B cell (primary cell): ENCODE measurements at regions not wholly inside any gene's neighbourhood (a gene's known extent, or its start where the extent isn't known, plus 50 kb on each side); places are given as distances from the start of the nearest gene placed in this dataset.

Experiments used
- ATAC-seq: fragments of 200-7000 bp; cut with Tn5 transposase; one replicate; pipeline ENCODE4 v1.10.0; 2021; ENCODE audit warnings: low read depth, mild to moderate bottlenecking, moderate number of reproducible peaks, moderate library complexity
- CTCF ChIA-PET: fragments of 350-600 bp; sonication (Branson Sonifier 250); formaldehyde crosslinking; loops from one replicate; lab custom pipeline; 2021; ENCODE audit warnings: antibody characterized with exemption, inconsistent platforms; lab: Charles Lee
- POLR2A ChIA-PET: fragments of 350-600 bp; sonication (Branson Sonifier 250); formaldehyde crosslinking; loops from one replicate; lab custom pipeline; 2021; ENCODE audit warnings: antibody characterized with exemption; lab: Charles Lee
- DNase-seq: peaks from one replicate; pipeline ENCODE4 v3.0.0; 2013
- H2AFZ ChIP-seq: 2 replicates; pipeline ENCODE4 v1.6.1; 2012; ENCODE audit warnings: mild to moderate bottlenecking, low read depth, low read length; ENCODE audit not compliant: insufficient read depth, poor library complexity, severe bottlenecking
- H3K27ac ChIP-seq, 2 donors: 1 replicate in 1 of 2; 2 replicates in 1 of 2; pipeline ENCODE4 v1.5.1; 2012 to 2013; ENCODE audit warnings: low read length in 2 of 2, mild to moderate bottlenecking in 2 of 2, moderate library complexity in 1 of 2
- H3K27me3 ChIP-seq, 4 experiments: fragments of 200-600 bp in 1 of 4; sonication (generic) in 1 of 4; replicated peaks in 1 of 4; 1 replicate in 2 of 4; 2 replicates in 2 of 4; pipeline versions ENCODE4 v1.6.1 to v1.7.0; 2013 to 2016; ENCODE audit warnings: low read length in 3 of 4, mild to moderate bottlenecking in 2 of 4, mixed read lengths in 1 of 4, moderate library complexity in 1 of 4; ENCODE audit not compliant: insufficient read depth in 4 of 4, control insufficient read depth in 3 of 4; ENCODE audit errors: control extremely low read depth in 1 of 4
- H3K36me3 ChIP-seq, 2 experiments: replicated peaks in 1 of 2; 1 replicate in 1 of 2; 2 replicates in 1 of 2; pipeline versions ENCODE4 v1.6.1 to v1.7.1; 2013; ENCODE audit warnings: low read length in 1 of 2; ENCODE audit not compliant: insufficient read depth in 2 of 2, control insufficient read depth in 1 of 2; ENCODE audit errors: control extremely low read depth in 1 of 2, extremely low read depth in 1 of 2
- H3K4me1 ChIP-seq, 2 donors: fragments of 200-600 bp in 1 of 2; sonication (generic) in 1 of 2; 1 replicate in 1 of 2; 2 replicates in 1 of 2; pipeline versions ENCODE4 v1.5.1 to v1.6.1; 2013 to 2017; ENCODE audit warnings: low read length in 2 of 2; ENCODE audit not compliant: control insufficient read depth in 2 of 2, insufficient read depth in 2 of 2
- H3K4me2 ChIP-seq: replicated peaks from 2 replicates; pipeline ENCODE3; 2012; ENCODE audit warnings: mild to moderate bottlenecking, low read depth, low read length; ENCODE audit not compliant: poor library complexity, severe bottlenecking
- H3K4me3 ChIP-seq, 5 experiments: fragments of 200-600 bp in 1 of 5; sonication (generic) in 1 of 5; 1 replicate in 3 of 5; 2 replicates in 2 of 5; pipeline versions ENCODE4 v1.5.1 to v1.7.0; 2011 to 2016; ENCODE audit warnings: low read length in 4 of 5, mild to moderate bottlenecking in 4 of 5, low read depth in 2 of 5, control low read depth in 1 of 5, moderate library complexity in 1 of 5; ENCODE audit not compliant: insufficient read depth in 1 of 5; ENCODE audit errors: control extremely low read depth in 1 of 5, extremely low read depth in 1 of 5
- H3K79me2 ChIP-seq: fragments of 200-600 bp; sonication (generic); one replicate; pipeline ENCODE4 v1.6.0; 2016; ENCODE audit warnings: low read length; ENCODE audit not compliant: control insufficient read depth, insufficient read depth
- H3K9ac ChIP-seq: fragments of 200-600 bp; sonication (generic); 2 replicates; pipeline ENCODE4 v1.6.1; 2017; ENCODE audit warnings: mild to moderate bottlenecking, low read length, moderate library complexity
- H3K9me3 ChIP-seq, 3 donors: one replicate each; pipeline versions ENCODE4 v1.6.1 to v1.7.1; 2013; ENCODE audit warnings: low read length in 2 of 3; ENCODE audit not compliant: control insufficient read depth in 2 of 3, insufficient read depth in 1 of 3; ENCODE audit errors: control extremely low read depth in 1 of 3
- H4K20me1 ChIP-seq: 2 replicates; pipeline ENCODE4 v1.6.0; 2012; ENCODE audit warnings: mild to moderate bottlenecking, low read length; ENCODE audit not compliant: insufficient read depth, control insufficient read depth, poor library complexity, severe bottlenecking
- H3K27ac Mint-ChIP-seq: one replicate; pipeline ENCODE4 v1.8.0; 2021; ENCODE audit warnings: mixed read lengths
- H3K27me3 Mint-ChIP-seq: one replicate; pipeline ENCODE4 v1.8.0; 2021; ENCODE audit warnings: mixed read lengths
- H3K4me1 Mint-ChIP-seq: one replicate; pipeline ENCODE4 v1.8.0; 2021; ENCODE audit warnings: mixed read lengths
- H3K4me3 Mint-ChIP-seq: one replicate; pipeline ENCODE4 v1.8.0; 2021; ENCODE audit warnings: mixed read lengths
- H3K9me3 Mint-ChIP-seq: one replicate; pipeline ENCODE4 v1.8.0; 2022; ENCODE audit warnings: mixed read lengths; ENCODE audit not compliant: insufficient read depth
- CTCF ChIP-seq: fragments of 200-600 bp; IDR thresholded peaks from one replicate; pipeline ENCODE4 v1.8.0; 2022; ENCODE audit warnings: antibody characterized with exemption, mild to moderate bottlenecking
- EZH2 ChIP-seq: IDR thresholded peaks from 2 replicates; pipeline ENCODE4 v1.6.1; 2012; ENCODE audit warnings: borderline replicate concordance, low read depth, mild to moderate bottlenecking, moderate library complexity, low read length; ENCODE audit not compliant: insufficient read depth, poor library complexity, severe bottlenecking
- WGBS: methylation state at CpG from one replicate; pipeline ENCODE4 v1.1.5; 2013; ENCODE audit warnings: missing lambda C conversion rate; ENCODE audit not compliant: insufficient coverage; 5-methylcytosine and 5-hydroxymethylcytosine counted together
- intact Hi-C: fragments of 100-400 bp; cut with micrococcal nuclease; formaldehyde crosslinking; loops from one replicate; pipeline ENCODE4 v1.10.0; 2022

- Histone ChIP-seq H3K27ac (no peak overlapping the region), H2AFZ (no peak overlapping the region), H4K20me1 (no peaks in the 10 kb centered on the region), H3K9ac (no peak overlapping the region), H3K4me3 (no peak overlapping the region), H3K4me2 (no peak overlapping the region), H3K36me3 (no peaks in the 10 kb centered on the region), H3K4me1 (peaks cover 4 to 6% of the 10 kb centered on the region in 2 donors), H3K27me3 (no peaks in the 10 kb centered on the region), H3K79me2 (no peaks in the 10 kb centered on the region), H3K9me3 (no peaks in the 10 kb centered on the region)
- Mint-ChIP-seq H3K27me3 (no peaks in the 10 kb centered on the region), H3K4me3 (no peak overlapping the region), H3K4me1 (peaks cover 5% of the 10 kb centered on the region), H3K27ac (no peak overlapping the region), H3K9me3 (no peaks in the 10 kb centered on the region)
- CTCF ChIA-PET, result no interaction called here
- intact Hi-C loops, result loop anchor here (10.0 kb wide), 1 partner anchor 99 kb away; no protein-coding TSS in a partner anchor
- DNase-seq, result no peak
- POLR2A ChIA-PET, result no interaction called here
- WGBS, result no CpG with 5 or more reads among the region's 1 CpG
- TF ChIP-seq CTCF, result no peak
- TF ChIP-seq EZH2, result no peak
- ATAC-seq, result no peak
Observed at GRCh38 chrX:39244147-39244546, 442.9 kb downstream of the MID1IP1 start.

DNA sequence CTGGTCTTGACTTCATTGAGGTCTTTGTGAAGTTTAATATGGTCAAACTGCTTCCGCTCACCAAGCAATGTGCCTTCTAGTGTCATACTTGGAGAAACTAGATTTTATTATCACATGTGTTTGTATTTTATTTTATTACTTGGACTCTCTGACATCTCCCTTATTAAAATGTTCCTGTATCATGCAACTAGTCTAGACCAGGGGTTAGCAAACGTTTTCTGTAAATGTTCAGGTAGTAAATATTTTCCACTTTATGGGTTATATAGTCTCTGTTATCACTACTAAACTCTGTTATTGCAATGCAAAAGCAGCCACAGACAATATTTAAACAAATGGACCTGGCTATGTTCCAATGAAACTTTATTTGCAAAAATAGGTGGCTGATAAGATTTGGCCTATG lies 443.8 kb downstream of the MID1IP1 start:
- ChIA-PET POLR2A (no interaction called here), CTCF (no interaction called here)
- Histone ChIP-seq H3K4me2 (no peak overlapping the region), H3K27me3 (no peaks in the 10 kb centered on the region), H4K20me1 (no peaks in the 10 kb centered on the region), H3K9me3 (no peaks in the 10 kb centered on the region), H3K4me1 (peaks cover 4 to 6% of the 10 kb centered on the region in 2 donors), H3K79me2 (no peaks in the 10 kb centered on the region), H3K36me3 (no peaks in the 10 kb centered on the region), H3K4me3 (no peak overlapping the region), H2AFZ (no peak overlapping the region), H3K9ac (no peak overlapping the region), H3K27ac (no peak overlapping the region)
- H3K4me1 Mint-ChIP-seq, result peaks cover 5% of the 10 kb centered on the region
- intact Hi-C loops, result loop anchor here (10.0 kb wide), 1 partner anchor 100 kb away; no protein-coding TSS in a partner anchor
- no peaks in the 10 kb centered on the region for H3K27me3 Mint-ChIP-seq
- H3K9me3 Mint-ChIP-seq, result no peaks in the 10 kb centered on the region
- TF ChIP-seq EZH2 (no peak), CTCF (no peak)
- DNase-seq (no peak), ATAC-seq (no peak)
- no peak overlapping the region for H3K27ac Mint-ChIP-seq
- no peak overlapping the region for H3K4me3 Mint-ChIP-seq
- no CpG with 5 or more reads among the region's 2 CpGs for WGBS
